Parathyroid adenoma (tissue), 2 donors: ENCODE measurements at regions not wholly inside any gene's neighbourhood (a gene's known extent, or its start where the extent isn't known, plus 50 kb on each side); places are given as distances from the start of the nearest gene placed in this dataset.
"Not testable (repeated sequence)": the region's sequence is repeated elsewhere in the genome, so short reads cannot be mapped to it uniquely, and the experiment has no call there.

ENCODE experiments used
- H2AFZ ChIP-seq: fragments of 300-600 bp; sonication (generic); one replicate; pipeline ENCODE4 v1.7.0; 2017; ENCODE audit warnings: antibody characterized with exemption, mild to moderate bottlenecking
- H3K27ac ChIP-seq: fragments of 300-600 bp; sonication (generic); one replicate; pipeline ENCODE4 v1.7.0; 2017
- H3K27me3 ChIP-seq: fragments of 300-600 bp; sonication (generic); one replicate; pipeline ENCODE4 v1.7.0; 2017; ENCODE audit warnings: low read length; ENCODE audit not compliant: control insufficient read depth, insufficient read depth
- H3K36me3 ChIP-seq: fragments of 300-600 bp; sonication (generic); one replicate; pipeline ENCODE4 v1.7.0; 2017; ENCODE audit warnings: low read length; ENCODE audit not compliant: control insufficient read depth, insufficient read depth
- H3K4me1 ChIP-seq: fragments of 300-600 bp; sonication (generic); one replicate; pipeline ENCODE4 v1.7.0; 2017; ENCODE audit warnings: control low read depth
- H3K4me2 ChIP-seq: fragments of 300-600 bp; sonication (generic); one replicate; pipeline ENCODE4 v1.7.0; 2017; ENCODE audit warnings: low read length
- H3K4me3 ChIP-seq: fragments of 300-600 bp; sonication (generic); one replicate; pipeline ENCODE4 v1.7.0; 2017; ENCODE audit warnings: low read depth, low read length
- H3K79me2 ChIP-seq: fragments of 300-600 bp; sonication (generic); one replicate; pipeline ENCODE4 v1.7.0; 2017; ENCODE audit warnings: control low read depth
- H3K9ac ChIP-seq: fragments of 300-600 bp; sonication (generic); one replicate; pipeline ENCODE4 v1.7.0; 2017; ENCODE audit warnings: mild to moderate bottlenecking
- H3K9me3 ChIP-seq: fragments of 300-600 bp; sonication (generic); one replicate; pipeline ENCODE4 v1.7.0; 2017; ENCODE audit warnings: low read length; ENCODE audit not compliant: control insufficient read depth
- TF ChIP-seq, protein P1 (sequence below): fragments of 300-600 bp; sonication (generic); IDR thresholded peaks from one replicate; pipeline ENCODE4 v1.7.0; 2017; ENCODE audit warnings: antibody characterized with exemption, mild to moderate bottlenecking
- donor health status: primary hyperparathyroidism.

DNA sequence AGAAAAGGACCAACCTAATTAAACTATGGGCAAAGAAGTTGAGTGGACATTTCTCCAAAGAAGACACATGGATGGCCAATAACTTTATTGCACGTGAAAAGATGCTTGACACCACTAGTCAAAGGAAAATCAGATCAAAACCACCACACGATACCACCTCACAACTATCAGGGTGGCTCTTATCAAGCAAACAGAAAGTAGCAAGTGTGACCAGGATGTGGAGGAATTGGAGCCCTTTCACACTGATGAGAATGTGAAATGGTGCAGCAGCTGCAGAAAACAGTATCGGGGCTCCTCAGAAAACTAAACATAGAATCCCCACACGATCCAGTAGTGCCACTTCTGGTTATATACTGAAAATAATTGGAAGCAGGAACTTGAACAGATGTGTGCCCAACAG lies 72.2 kb upstream of the ALKAL2 start:
- no peak overlapping the region for H3K4me2 ChIP-seq
- no peak overlapping the region for H3K4me3 ChIP-seq
- no peaks in the 10 kb centered on the region for H3K36me3 ChIP-seq
- H3K9ac ChIP-seq = no peak overlapping the region
- H3K79me2 ChIP-seq = no peaks in the 10 kb centered on the region
- H3K9me3 ChIP-seq = no peaks in the 10 kb centered on the region
- TF ChIP-seq, protein P1, sequence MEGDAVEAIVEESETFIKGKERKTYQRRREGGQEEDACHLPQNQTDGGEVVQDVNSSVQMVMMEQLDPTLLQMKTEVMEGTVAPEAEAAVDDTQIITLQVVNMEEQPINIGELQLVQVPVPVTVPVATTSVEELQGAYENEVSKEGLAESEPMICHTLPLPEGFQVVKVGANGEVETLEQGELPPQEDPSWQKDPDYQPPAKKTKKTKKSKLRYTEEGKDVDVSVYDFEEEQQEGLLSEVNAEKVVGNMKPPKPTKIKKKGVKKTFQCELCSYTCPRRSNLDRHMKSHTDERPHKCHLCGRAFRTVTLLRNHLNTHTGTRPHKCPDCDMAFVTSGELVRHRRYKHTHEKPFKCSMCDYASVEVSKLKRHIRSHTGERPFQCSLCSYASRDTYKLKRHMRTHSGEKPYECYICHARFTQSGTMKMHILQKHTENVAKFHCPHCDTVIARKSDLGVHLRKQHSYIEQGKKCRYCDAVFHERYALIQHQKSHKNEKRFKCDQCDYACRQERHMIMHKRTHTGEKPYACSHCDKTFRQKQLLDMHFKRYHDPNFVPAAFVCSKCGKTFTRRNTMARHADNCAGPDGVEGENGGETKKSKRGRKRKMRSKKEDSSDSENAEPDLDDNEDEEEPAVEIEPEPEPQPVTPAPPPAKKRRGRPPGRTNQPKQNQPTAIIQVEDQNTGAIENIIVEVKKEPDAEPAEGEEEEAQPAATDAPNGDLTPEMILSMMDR = no peak
- no peaks in the 10 kb centered on the region for H3K4me1 ChIP-seq
- H3K27me3 ChIP-seq = no peaks in the 10 kb centered on the region
- no peak overlapping the region for H2AFZ ChIP-seq
- H3K27ac ChIP-seq = no peak overlapping the region

DNA sequence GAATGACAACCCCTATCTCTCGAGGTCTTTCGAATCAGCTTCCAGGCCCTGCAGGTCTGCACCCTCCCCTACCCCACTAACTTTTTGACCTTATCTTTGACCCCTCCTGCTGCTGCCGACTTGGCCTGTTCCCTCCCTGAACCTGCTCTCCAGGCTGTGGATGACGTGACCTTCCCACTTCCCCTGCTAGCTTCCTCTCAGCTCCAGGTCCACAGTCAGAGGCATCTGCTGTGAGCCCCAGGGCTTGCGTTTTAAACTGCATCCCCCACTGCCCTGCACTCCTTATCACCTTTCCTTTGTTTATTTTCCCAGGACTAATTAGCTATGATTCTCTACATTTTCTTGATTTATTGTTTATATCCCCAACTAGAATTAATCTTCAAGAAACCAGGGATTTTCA lies 71.2 kb upstream of the ALKAL2 start:
- Histone ChIP-seq H3K36me3 (no peaks in the 10 kb centered on the region), H2AFZ (no peak overlapping the region), H3K4me2 (no peak overlapping the region), H3K9me3 (no peaks in the 10 kb centered on the region), H3K4me1 (no peaks in the 10 kb centered on the region), H3K79me2 (no peaks in the 10 kb centered on the region), H3K4me3 (no peak overlapping the region), H3K9ac (no peak overlapping the region), H3K27me3 (no peaks in the 10 kb centered on the region), H3K27ac (no peak overlapping the region)
- TF ChIP-seq, protein P1 = no peak

DNA sequence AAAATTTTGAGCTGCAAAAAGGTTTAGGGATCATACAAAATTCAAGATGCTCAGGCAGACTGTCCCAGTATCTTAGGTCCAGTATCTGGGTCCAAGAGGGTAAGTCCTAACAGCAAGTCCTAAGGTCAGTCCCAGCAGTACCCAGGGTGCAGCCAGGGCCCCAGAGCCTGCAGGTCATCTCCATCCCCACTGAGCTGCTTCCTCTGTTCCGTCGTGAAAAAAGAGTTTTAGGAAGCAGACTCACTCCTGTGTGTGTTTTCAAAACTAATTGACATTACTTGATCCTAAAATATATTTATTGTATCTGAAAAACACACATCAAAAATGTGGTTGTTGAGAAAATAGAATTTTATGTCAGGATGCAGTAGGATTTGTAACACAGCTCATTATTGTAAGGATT lies 69.9 kb upstream of the ALKAL2 start:
- H3K4me3 ChIP-seq = no peak overlapping the region
- TF ChIP-seq, protein P1 = no peak
- H2AFZ ChIP-seq = no peak overlapping the region
- H3K9me3 ChIP-seq = no peaks in the 10 kb centered on the region
- H3K9ac ChIP-seq = no peak overlapping the region
- H3K36me3 ChIP-seq = no peaks in the 10 kb centered on the region
- H3K4me1 ChIP-seq = no peaks in the 10 kb centered on the region
- H3K27me3 ChIP-seq = no peaks in the 10 kb centered on the region
- no peaks in the 10 kb centered on the region for H3K79me2 ChIP-seq
- H3K27ac ChIP-seq = no peak overlapping the region
- H3K4me2 ChIP-seq = no peak overlapping the region

DNA sequence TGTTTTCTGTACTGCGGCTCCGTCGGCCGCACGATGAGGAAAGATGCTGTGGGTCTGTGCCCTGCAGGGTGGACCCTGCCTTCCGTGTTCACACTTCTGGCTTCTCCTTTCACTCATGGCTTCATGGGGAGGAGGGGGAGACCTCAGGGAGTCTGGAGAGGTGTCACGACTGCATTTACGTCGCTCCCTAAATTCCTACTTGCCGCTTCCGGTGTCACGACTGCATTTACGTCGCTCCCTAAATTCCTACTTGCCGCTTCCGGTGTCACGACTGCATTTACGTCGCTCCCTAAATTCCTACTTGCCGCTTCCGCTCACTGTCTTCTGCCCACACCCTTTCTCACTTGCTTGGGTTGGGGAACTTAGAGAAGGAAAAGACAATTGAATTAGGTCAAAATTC lies 68.4 kb upstream of the ALKAL2 start:
- not testable (repeated sequence) for H3K27me3 ChIP-seq, H3K4me2 ChIP-seq, H3K9me3 ChIP-seq, H3K4me1 ChIP-seq, H3K79me2 ChIP-seq, H3K9ac ChIP-seq, H2AFZ ChIP-seq, H3K27ac ChIP-seq, H3K36me3 ChIP-seq, H3K4me3 ChIP-seq

DNA sequence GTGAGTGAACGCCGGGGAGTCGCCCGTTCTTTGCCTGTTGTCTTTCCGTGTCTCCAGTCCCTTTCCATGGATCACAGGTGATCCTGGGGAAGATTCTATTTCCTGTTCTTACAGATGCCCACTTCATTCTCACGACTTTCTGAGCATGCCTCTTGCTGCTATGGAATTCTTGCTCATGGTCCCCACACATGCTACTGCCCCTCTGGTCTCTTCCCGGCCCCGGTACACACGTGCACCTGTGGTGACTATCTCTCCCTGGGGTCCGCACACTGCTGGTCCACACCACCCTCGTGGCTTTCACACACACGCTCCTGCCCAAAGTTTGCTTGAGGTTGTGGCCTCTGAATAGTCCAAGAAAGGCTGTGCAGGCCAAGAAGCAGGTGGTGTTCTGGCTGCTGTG lies 67.9 kb upstream of the ALKAL2 start:
- Histone ChIP-seq H3K4me1 (no peaks in the 10 kb centered on the region), H3K27ac (no peak overlapping the region), H3K9ac (no peak overlapping the region), H3K4me3 (no peak overlapping the region), H3K36me3 (no peaks in the 10 kb centered on the region), H3K27me3 (no peaks in the 10 kb centered on the region), H3K9me3 (no peaks in the 10 kb centered on the region), H2AFZ (no peak overlapping the region), H3K4me2 (no peak overlapping the region), H3K79me2 (no peaks in the 10 kb centered on the region)
- TF ChIP-seq, protein P1 = no peak
